HepG2 (cell line): ENCODE measurements at regions not wholly inside any gene's neighbourhood (a gene's known extent, or its start where the extent isn't known, plus 50 kb on each side); places are given as distances from the start of the nearest gene placed in this dataset.

ENCODE experiments used
- ATAC-seq: fragments of 200-7000 bp; cut with Tn5 transposase; 3 replicates; pipeline ENCODE4 v1.9.1; 2020; ENCODE audit warnings: mild to moderate bottlenecking, moderate library complexity
- BruUV-seq: library from RNA; stranded (reverse); fragments of 400-500 nt; replicated peaks from 2 replicates; lab custom pipeline; 2021; lab: Mats Ljungman, UMichigan
- CTCF ChIA-PET: fragments of 300-600 bp; formaldehyde crosslinking; extraction: SDS; loops from one replicate; lab custom pipeline; 2021; ENCODE audit warnings: low total read pairs, inconsistent platforms, low intra/inter-chr PET ratio; lab: Yijun Ruan, JAX
- POLR2A ChIA-PET: fragments of 350-600 bp; sonication (Branson Sonifier 250); formaldehyde crosslinking; loops from one replicate; lab custom pipeline; 2020; ENCODE audit warnings: antibody characterized with exemption, inconsistent platforms; lab: Yijun Ruan, JAX
- DNase-seq: peaks from one replicate; pipeline ENCODE4 v3.0.0-alpha.2; 2015; ENCODE audit warnings: low spot score
- FAIRE-seq: peaks from 3 replicates; lab custom pipeline; 2011; peaks lifted over from hg19 to GRCh38; lab: Jason Lieb, UNC
- H2AFZ ChIP-seq: one replicate; pipeline ENCODE4 v1.6.1; 2011; ENCODE audit warnings: low read length, inconsistent platforms
- H3K27ac ChIP-seq: fragments of 300-600 bp; 3 replicates; pipeline ENCODE4 v1.8.0; 2011; ENCODE audit warnings: mixed run types, mild to moderate bottlenecking, mixed read lengths, low read length, inconsistent platforms; ENCODE audit not compliant: insufficient read depth; ENCODE audit errors: extremely low read length
- H3K27me3 ChIP-seq, 2 experiments: fragments of 200-600 bp in 1 of 2; 2 replicates in 1 of 2; 3 replicates in 1 of 2; pipeline versions ENCODE4 v1.6.0 to v1.8.0; 2011; ENCODE audit warnings: low read length in 2 of 2, mild to moderate bottlenecking in 2 of 2, moderate library complexity in 2 of 2, inconsistent platforms in 1 of 2; ENCODE audit not compliant: insufficient read depth in 2 of 2, control insufficient read depth in 1 of 2
- H3K36me3 ChIP-seq, 2 experiments: fragments of 200-600 bp in 1 of 2; replicated peaks in 1 of 2; 2 replicates in 1 of 2; 3 replicates in 1 of 2; pipeline versions ENCODE4 v1.5.1 to v1.8.0; 2011; ENCODE audit warnings: low read length in 2 of 2, inconsistent platforms in 1 of 2; ENCODE audit not compliant: insufficient read depth in 2 of 2, control insufficient read depth in 1 of 2
- H3K4me1 ChIP-seq: 2 replicates; pipeline ENCODE4 v1.5.1; 2012; ENCODE audit warnings: low read length, inconsistent platforms; ENCODE audit not compliant: insufficient read depth
- H3K4me2 ChIP-seq: 2 replicates; pipeline ENCODE4 v1.6.0; 2011; ENCODE audit warnings: low read depth, low read length, inconsistent platforms
- H3K4me3 ChIP-seq, 3 experiments: fragments of 200-600 bp in 1 of 3; sonication (generic), shearing (Covaris generic) in 1 of 3; replicated peaks in 1 of 3; 2 replicates each; pipeline ENCODE4 v1.5.1; 2011 to 2016; ENCODE audit warnings: low read length in 3 of 3, inconsistent platforms in 2 of 3, low read depth in 2 of 3, mild to moderate bottlenecking in 2 of 3, control low read depth in 1 of 3, mixed read lengths in 1 of 3; ENCODE audit not compliant: insufficient read depth in 1 of 3
- H3K79me2 ChIP-seq: one replicate; pipeline ENCODE4 v1.6.1; 2011; ENCODE audit warnings: low read length, inconsistent platforms; ENCODE audit not compliant: insufficient read depth
- H3K9ac ChIP-seq: 2 replicates; pipeline ENCODE4 v1.6.0; 2011; ENCODE audit warnings: mild to moderate bottlenecking, low read depth, low read length, inconsistent platforms; ENCODE audit not compliant: insufficient read depth
- H3K9me3 ChIP-seq: 2 replicates; pipeline ENCODE4 v1.5.1; 2012; ENCODE audit warnings: mild to moderate bottlenecking, low read length
- H4K20me1 ChIP-seq: 2 replicates; pipeline ENCODE4 v1.6.0; 2011; ENCODE audit warnings: inconsistent platforms, mild to moderate bottlenecking, low read length, moderate library complexity; ENCODE audit not compliant: insufficient read depth
- PLRG1 ChIP-seq: fragments of 450-650 bp; conservative IDR thresholded peaks from 2 replicates; pipeline ENCODE4 v1.6.1; 2016
- RARA ChIP-seq: IDR thresholded peaks from 2 replicates; pipeline ENCODE4 v1.6.1; 2016; ENCODE audit warnings: missing genetic modification reagents, missing compliant biosample characterization
- RCOR2 ChIP-seq: IDR thresholded peaks from 2 replicates; pipeline ENCODE4 v1.6.1; 2016; ENCODE audit warnings: missing biosample characterization, missing genetic modification reagents
- TAF15 ChIP-seq: fragments of 200-400 bp; formaldehyde crosslinking; IDR thresholded peaks from one replicate; pipeline ENCODE4 v1.6.1; 2018; ENCODE audit warnings: mild to moderate bottlenecking, low read depth, low read length; ENCODE audit not compliant: poor library complexity, severe bottlenecking
- ZNF136 ChIP-seq: sonication (generic); formaldehyde crosslinking; IDR thresholded peaks from 2 replicates; pipeline ENCODE4 v1.8.1; 2022; ENCODE audit warnings: low read depth, mild to moderate bottlenecking, moderate library complexity, missing genetic modification reagents
- ZNF205 ChIP-seq: IDR thresholded peaks from 2 replicates; pipeline ENCODE4 v1.6.1; 2018; ENCODE audit warnings: missing biosample characterization, missing genetic modification reagents
- in situ Hi-C: cut with HindIII; loops from 2 replicates; pipeline ENCODE4 v1.10.0; 2017; ENCODE audit warnings: low pct_unique_long_range_greater_than_20kb; ENCODE audit not compliant: extremely low pct_ligation_motif_present
- intact Hi-C: fragments of 100-400 bp; cut with micrococcal nuclease; formaldehyde crosslinking; loops from one replicate; pipeline ENCODE4 v1.10.0; 2022; ENCODE audit not compliant: unreplicated experiment
- TF ChIP-seq, protein P1 (sequence below): sonication (generic); formaldehyde crosslinking; IDR thresholded peaks from 2 replicates; pipeline ENCODE4 v1.4.0; 2020; ENCODE audit warnings: missing genetic modification reagents
- TF ChIP-seq, protein P2 (sequence below): sonication (generic); formaldehyde crosslinking; IDR thresholded peaks from 2 replicates; pipeline ENCODE4 v1.5.0; 2020; ENCODE audit warnings: missing genetic modification reagents, mild to moderate bottlenecking, borderline replicate concordance
- TF ChIP-seq, protein P3 (sequence below): sonication (generic); formaldehyde crosslinking; IDR thresholded peaks from 2 replicates; pipeline ENCODE4 v1.4.0; 2020; ENCODE audit warnings: missing genetic modification reagents
- TF ChIP-seq, protein P4 (sequence below): sonication (generic); formaldehyde crosslinking; IDR thresholded peaks from 2 replicates; pipeline ENCODE4 v1.4.0; 2020; ENCODE audit warnings: missing genetic modification reagents

DNA sequence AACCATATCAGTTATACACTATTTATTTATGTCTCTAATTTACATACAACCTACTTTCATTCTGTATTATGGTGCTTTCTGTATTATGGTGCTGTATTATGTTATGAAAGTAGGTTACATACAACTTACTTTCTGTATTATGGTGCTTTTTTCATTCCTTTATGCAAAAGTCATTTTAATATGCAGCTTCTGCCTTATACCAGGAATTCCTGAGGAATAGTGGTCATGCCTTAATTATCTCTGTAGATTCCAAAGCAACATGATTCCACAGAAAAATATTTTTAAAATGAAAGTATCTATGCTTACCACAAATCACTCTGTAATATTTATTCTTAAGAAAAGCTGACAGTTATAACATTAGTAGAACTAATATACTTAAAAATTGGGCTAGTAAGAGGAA, 922.0 kb upstream of the NRXN1 start:
- ATAC-seq = no peak
- H3K79me2 ChIP-seq = no peaks in the 10 kb centered on the region
- H4K20me1 ChIP-seq = no peaks in the 10 kb centered on the region
- no peaks in the 10 kb centered on the region for H3K27me3 ChIP-seq
- no peaks in the 10 kb centered on the region for H3K36me3 ChIP-seq
- H3K27ac ChIP-seq = no peak overlapping the region
- POLR2A ChIA-PET = no interaction called here
- intact Hi-C loops = no loop called here
- H3K4me1 ChIP-seq = no peaks in the 10 kb centered on the region
- no peak overlapping the region for H3K4me2 ChIP-seq
- FAIRE-seq = no peak
- no peak for DNase-seq
- peaks cover 83% of the 10 kb centered on the region for H3K9me3 ChIP-seq
- no peak overlapping the region for H2AFZ ChIP-seq
- CTCF ChIA-PET = no interaction called here
- no peak overlapping the region for H3K9ac ChIP-seq
- in situ Hi-C loops = no loop called here
- TF ChIP-seq, protein P1, sequence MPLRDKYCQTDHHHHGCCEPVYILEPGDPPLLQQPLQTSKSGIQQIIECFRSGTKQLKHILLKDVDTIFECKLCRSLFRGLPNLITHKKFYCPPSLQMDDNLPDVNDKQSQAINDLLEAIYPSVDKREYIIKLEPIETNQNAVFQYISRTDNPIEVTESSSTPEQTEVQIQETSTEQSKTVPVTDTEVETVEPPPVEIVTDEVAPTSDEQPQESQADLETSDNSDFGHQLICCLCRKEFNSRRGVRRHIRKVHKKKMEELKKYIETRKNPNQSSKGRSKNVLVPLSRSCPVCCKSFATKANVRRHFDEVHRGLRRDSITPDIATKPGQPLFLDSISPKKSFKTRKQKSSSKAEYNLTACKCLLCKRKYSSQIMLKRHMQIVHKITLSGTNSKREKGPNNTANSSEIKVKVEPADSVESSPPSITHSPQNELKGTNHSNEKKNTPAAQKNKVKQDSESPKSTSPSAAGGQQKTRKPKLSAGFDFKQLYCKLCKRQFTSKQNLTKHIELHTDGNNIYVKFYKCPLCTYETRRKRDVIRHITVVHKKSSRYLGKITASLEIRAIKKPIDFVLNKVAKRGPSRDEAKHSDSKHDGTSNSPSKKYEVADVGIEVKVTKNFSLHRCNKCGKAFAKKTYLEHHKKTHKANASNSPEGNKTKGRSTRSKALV (CRISPR knock-in tag) = no peak
- no peak for TF ChIP-seq ZNF136 (CRISPR knock-in tag)
- TF ChIP-seq PLRG1 = no peak
- TF ChIP-seq, protein P2, sequence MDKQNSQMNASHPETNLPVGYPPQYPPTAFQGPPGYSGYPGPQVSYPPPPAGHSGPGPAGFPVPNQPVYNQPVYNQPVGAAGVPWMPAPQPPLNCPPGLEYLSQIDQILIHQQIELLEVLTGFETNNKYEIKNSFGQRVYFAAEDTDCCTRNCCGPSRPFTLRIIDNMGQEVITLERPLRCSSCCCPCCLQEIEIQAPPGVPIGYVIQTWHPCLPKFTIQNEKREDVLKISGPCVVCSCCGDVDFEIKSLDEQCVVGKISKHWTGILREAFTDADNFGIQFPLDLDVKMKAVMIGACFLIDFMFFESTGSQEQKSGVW = no peak
- TF ChIP-seq, all 625 proteins: peak for 0
- no peak overlapping the region for H3K4me3 ChIP-seq
- no TSS peak for BruUV-seq

DNA sequence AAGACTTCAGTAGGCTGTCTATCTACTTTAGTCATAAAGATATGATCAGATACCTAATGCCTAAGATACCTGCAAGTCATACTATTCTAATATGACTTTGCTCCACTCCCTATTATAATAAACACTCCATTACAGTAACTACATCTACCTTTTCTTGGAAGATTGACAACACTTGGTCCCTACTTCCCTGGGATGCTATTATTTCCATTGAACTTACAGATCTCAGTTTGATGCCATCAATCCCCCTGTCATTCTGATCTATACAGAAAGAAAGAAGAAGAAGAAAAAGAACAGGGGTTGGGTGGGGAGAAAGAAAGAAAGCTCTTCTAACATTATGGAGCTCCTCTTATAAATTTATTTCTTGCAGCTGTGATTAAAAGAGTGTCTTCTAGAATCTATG, 889.1 kb upstream of the NRXN1 start:
- in situ Hi-C loops = no loop called here
- ChIA-PET CTCF (no interaction called here), POLR2A (no interaction called here)
- no TSS peak for BruUV-seq
- no peaks in the 10 kb centered on the region for H3K4me1 ChIP-seq
- H4K20me1 ChIP-seq = no peaks in the 10 kb centered on the region
- ATAC-seq (no peak), DNase-seq (no peak), FAIRE-seq (no peak)
- intact Hi-C loops = no loop called here
- no peak overlapping the region for H3K4me3 ChIP-seq
- no peaks in the 10 kb centered on the region for H3K79me2 ChIP-seq
- no peak overlapping the region for H2AFZ ChIP-seq
- peaks cover 70% of the 10 kb centered on the region for H3K9me3 ChIP-seq
- H3K9ac ChIP-seq = no peak overlapping the region
- no peaks in the 10 kb centered on the region for H3K27me3 ChIP-seq
- H3K27ac ChIP-seq = no peak overlapping the region
- no peak for TF ChIP-seq RARA (CRISPR knock-in tag)
- TF ChIP-seq, protein P3, sequence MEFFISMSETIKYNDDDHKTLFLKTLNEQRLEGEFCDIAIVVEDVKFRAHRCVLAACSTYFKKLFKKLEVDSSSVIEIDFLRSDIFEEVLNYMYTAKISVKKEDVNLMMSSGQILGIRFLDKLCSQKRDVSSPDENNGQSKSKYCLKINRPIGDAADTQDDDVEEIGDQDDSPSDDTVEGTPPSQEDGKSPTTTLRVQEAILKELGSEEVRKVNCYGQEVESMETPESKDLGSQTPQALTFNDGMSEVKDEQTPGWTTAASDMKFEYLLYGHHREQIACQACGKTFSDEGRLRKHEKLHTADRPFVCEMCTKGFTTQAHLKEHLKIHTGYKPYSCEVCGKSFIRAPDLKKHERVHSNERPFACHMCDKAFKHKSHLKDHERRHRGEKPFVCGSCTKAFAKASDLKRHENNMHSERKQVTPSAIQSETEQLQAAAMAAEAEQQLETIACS (CRISPR knock-in tag) = no peak
- TF ChIP-seq RCOR2 (CRISPR knock-in tag) = no peak
- TF ChIP-seq, protein P4, sequence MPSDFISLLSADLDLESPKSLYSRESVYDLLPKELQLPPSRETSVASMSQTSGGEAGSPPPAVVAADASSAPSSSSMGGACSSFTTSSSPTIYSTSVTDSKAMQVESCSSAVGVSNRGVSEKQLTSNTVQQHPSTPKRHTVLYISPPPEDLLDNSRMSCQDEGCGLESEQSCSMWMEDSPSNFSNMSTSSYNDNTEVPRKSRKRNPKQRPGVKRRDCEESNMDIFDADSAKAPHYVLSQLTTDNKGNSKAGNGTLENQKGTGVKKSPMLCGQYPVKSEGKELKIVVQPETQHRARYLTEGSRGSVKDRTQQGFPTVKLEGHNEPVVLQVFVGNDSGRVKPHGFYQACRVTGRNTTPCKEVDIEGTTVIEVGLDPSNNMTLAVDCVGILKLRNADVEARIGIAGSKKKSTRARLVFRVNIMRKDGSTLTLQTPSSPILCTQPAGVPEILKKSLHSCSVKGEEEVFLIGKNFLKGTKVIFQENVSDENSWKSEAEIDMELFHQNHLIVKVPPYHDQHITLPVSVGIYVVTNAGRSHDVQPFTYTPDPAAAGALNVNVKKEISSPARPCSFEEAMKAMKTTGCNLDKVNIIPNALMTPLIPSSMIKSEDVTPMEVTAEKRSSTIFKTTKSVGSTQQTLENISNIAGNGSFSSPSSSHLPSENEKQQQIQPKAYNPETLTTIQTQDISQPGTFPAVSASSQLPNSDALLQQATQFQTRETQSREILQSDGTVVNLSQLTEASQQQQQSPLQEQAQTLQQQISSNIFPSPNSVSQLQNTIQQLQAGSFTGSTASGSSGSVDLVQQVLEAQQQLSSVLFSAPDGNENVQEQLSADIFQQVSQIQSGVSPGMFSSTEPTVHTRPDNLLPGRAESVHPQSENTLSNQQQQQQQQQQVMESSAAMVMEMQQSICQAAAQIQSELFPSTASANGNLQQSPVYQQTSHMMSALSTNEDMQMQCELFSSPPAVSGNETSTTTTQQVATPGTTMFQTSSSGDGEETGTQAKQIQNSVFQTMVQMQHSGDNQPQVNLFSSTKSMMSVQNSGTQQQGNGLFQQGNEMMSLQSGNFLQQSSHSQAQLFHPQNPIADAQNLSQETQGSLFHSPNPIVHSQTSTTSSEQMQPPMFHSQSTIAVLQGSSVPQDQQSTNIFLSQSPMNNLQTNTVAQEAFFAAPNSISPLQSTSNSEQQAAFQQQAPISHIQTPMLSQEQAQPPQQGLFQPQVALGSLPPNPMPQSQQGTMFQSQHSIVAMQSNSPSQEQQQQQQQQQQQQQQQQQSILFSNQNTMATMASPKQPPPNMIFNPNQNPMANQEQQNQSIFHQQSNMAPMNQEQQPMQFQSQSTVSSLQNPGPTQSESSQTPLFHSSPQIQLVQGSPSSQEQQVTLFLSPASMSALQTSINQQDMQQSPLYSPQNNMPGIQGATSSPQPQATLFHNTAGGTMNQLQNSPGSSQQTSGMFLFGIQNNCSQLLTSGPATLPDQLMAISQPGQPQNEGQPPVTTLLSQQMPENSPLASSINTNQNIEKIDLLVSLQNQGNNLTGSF = no peak
- TF ChIP-seq TAF15 = no peak
- no peak for TF ChIP-seq ZNF205 (CRISPR knock-in tag)
- H3K4me2 ChIP-seq = no peak overlapping the region
- H3K36me3 ChIP-seq = no peaks in the 10 kb centered on the region
